Islet of Langerhans (tissue), 1 donor: ENCODE measurements at regions not wholly inside any gene's neighbourhood (a gene's known extent, or its start where the extent isn't known, plus 50 kb on each side); places are given as distances from the start of the nearest gene placed in this dataset.

Experiments
- FAIRE-seq: peaks from one replicate; lab custom pipeline; 2011; peaks lifted over from hg19 to GRCh38; lab: Jason Lieb, UNC

DNA sequence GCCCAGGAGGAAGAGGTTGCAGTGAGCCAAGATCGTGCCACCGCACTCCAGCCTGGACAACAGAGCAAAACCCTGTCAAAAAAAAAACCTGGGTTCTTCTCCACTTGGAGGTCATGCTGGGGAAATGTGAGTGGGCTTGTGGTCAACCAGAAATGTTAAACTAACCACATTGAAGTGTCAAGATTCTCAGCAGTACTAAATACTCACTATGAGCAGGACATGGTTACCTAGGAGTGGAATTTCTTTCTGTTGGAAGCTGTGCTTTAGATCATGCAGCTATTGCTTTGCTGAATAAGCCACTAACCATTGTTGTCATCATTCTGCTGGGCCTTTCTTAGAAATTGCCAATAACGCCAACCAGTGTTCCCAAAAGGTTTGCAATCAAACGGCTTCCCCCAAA is 253.3 kb upstream of the TSHZ3 start:
- no peak for FAIRE-seq

DNA sequence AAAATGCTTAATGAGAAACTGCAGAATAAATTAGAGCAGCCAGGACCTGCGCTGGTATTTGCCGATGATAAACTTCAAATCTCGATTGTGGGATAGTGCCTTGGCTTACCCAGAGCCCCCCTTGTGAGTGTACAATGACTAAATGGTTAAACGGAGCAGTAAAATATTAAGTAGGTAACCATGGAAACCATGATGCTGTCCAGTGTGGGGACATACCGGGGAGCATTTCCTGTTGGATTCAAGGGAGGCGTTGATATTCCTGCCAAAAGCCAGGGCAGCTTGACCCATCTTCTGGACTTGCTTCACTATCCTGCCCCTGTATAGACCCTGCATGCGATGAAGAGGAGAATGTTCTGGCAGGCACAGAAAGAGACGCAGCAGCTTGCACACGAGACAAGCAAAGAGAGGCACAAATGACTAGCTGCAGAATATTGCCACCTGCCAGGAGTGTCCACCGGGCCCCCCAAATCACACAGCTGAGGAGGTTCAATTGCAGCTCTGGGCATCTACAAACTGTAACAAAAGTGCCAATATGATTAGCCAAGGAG is 255.3 kb upstream of the TSHZ3 start:
- no peak for FAIRE-seq

DNA sequence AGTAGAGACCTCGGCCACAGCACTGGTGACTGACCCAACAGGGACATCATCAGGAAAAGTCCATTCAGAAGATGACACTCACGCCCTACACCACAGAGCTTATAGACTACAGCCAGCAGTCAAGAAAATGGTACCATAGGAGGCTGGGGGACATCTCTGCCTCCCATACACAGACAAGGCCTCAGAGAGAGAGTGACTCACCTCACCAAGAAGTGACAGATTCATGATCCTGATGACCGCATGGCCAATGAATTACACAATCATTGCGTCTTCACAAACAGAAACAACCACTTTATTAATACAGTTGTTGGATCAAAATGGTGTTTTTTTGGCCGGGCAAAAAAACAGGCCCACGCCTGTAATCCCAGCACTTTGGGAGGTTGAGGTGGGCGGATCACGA is 260.8 kb upstream of the TSHZ3 start:
- FAIRE-seq = no peak

DNA sequence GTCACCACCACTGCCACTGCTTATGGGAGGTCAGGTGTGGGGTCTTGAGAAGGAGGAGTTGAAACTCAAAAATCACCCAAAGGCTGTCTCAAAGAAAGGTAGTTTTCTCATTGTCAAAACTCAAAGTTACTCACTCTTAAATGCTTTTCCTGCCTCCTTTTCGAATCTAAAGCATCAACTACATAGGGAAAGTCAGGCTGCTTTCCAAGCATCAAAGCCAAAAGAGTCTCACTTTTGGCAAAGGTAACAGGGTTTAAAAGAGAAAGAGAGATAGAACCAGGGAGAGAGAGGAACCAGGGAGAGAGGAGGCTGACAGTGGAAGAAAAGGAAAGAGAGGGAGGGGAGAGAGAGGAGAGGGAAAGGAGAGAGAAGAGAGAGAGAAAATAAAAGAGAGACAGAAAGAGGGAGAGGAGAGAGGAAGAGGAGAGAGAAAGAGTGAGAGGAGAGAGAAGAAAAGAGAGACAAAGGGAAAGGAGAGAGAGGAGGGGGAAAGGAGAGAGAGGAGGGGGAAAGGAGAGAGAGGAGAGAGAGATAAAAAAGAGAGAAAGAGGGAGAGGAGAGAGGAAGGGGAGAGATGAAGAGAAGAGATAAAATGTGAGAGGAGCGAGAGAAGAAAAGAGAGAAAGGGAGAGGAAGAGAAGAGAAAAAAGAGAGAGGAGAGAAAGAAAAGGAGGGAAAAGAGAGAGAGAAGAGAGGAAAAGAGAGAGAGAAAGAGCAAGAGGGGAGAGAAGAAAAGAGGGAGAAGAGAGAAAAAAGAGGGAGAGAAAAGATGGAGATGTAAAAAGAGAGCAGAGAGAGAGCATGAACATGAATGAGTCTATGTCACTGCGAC is 262.0 kb upstream of the TSHZ3 start:
- FAIRE-seq = no peak

DNA sequence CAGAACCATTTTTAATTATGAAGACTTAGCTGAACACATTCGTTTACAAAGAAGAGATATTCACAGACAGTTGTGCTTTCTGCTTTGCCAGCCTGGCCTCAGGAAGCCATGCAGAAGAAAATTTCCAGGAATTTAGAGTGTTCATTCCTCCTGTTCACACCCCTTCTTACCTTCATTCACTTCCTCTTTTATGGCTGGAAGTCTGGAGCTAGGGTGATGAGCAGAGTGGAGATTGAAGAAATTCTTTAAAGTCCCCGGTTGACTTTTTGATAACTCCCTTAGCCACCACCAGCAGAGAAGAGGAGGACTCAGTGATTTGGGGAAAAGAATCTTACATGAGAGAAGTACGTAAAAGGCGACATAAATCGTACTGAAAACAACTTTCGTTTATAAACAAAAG is 263.6 kb upstream of the TSHZ3 start:
- no peak for FAIRE-seq

DNA sequence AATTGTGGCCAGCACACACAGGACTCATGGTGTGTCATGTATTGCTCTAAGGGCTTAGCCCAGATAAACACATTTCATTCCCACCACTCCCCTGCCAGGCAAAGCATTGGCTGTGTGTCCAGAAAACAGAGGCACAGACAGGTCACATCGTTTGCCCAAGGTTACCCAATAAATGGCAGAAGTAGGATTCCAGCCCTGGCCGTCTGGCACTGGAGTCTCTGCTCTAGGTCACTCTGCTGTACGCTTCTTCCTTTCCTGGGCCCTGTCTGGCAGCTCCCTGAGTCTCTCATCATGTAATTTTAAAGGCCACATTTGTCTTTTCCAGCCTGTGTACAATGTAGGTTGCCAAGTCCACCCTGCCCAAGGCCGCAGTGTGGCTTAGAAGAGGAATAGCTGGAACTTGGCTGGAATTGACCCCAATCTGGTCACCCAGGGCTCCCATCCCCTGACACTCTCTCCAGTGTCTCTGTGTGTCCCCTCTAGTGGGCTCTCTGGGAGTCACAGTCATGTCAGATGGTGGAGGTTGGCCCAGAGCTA is 264.5 kb upstream of the TSHZ3 start:
- no peak for FAIRE-seq

DNA sequence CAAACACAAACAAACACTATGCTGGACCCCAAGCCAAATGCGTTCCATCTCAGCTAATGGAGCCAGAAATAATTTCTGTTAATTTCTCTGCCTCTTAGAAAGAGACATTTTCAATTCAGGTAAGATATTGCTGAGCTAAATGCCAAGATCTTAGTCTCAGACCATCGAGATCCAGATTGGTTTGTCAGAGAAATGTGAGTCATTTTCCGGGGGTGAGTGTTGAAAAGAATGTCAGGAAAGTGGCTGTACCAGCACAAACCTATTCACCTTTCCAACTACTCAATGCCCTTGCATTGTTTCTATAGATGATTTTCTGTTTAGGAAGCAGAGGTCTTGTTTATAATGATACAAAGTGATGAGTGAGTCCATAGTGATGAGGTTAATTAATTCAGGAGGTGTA is 266.8 kb upstream of the TSHZ3 start:
- no peak for FAIRE-seq

DNA sequence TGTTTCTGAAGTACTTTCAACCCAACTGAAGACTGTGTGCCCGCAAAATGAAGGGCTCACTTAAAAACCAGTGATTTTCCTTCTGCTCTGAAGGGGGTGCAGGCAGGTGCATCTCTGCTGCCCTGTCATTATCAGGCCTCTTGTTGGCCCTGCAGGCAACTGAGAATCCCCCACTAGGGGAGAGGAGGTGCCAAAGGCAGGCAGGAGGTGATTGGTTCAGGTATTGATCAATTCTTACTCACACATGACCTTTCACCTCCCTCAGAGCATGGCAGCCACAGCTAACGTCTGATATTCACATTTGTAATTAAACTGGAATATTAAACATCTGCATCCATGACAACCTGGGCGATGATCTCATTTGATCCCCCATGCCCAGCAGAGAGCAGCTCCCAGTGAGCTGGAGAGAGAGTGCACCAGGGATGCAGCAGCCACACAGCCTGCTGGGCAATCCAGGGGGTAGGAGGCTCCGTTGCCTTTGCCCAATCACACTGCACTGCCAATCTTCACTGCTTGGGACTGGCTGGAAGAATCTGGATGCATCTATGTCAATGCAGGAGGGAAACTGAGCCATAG is 267.9 kb upstream of the TSHZ3 start:
- FAIRE-seq = no peak

DNA sequence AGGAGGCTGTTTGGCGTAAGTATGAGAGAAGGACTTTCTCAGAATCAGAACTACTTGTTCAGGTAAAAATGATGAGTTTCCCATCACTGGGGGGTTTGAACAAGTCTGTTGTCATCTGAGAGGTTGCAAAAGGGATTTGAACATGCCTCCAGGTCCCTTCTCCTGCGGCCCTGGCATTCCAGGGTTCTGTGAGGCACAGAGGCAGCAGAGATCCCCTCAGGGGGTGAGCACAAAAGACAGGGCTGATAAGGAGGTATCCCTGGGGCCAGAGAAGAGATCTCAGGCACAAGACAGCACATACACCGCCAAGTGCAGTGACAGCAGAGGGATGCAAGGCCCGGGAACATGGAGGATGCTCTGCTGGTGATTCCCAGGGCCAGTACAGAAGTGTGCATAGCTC is 275.8 kb upstream of the TSHZ3 start:
- FAIRE-seq = no peak

DNA sequence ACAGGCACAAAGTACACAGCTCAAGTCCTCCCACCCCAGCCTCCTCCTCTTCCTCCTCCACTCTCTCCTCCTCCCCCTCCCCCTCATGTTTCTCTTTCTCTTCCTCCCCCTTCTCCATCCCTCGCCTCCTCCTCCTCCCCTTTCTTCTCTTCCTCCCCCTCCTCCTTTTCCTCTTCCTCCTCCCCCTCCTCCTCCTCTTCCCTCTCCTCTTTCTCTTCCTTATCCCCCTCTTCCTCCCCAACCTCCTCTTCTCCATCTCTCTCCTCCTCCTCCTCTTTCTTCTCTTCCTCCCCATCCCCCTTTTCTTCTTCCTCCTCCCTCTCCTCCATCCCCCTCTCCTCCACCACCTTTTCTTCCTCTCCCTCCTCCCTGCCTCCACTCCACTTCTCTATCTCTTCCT is 276.3 kb upstream of the TSHZ3 start:
- no peak for FAIRE-seq

DNA sequence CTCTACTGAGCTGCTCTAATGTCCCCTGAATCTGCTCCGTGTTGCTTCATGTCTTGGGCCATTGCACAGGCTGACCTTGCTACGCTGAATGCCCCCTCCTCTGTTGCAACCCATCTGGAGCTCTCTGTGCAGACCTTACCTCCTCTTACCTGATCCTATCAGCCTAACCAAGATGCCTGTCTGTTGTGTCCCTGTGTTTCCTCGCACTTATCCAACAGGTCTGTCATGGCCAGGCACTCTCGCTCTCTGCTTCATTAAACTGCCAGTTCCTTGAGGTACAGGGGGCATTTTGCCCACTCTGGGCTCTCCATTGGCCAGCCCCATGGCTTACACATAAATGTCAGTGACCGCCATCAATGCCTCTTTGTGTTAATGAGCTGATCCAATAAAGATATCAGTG is 277.7 kb upstream of the TSHZ3 start:
- no peak for FAIRE-seq

DNA sequence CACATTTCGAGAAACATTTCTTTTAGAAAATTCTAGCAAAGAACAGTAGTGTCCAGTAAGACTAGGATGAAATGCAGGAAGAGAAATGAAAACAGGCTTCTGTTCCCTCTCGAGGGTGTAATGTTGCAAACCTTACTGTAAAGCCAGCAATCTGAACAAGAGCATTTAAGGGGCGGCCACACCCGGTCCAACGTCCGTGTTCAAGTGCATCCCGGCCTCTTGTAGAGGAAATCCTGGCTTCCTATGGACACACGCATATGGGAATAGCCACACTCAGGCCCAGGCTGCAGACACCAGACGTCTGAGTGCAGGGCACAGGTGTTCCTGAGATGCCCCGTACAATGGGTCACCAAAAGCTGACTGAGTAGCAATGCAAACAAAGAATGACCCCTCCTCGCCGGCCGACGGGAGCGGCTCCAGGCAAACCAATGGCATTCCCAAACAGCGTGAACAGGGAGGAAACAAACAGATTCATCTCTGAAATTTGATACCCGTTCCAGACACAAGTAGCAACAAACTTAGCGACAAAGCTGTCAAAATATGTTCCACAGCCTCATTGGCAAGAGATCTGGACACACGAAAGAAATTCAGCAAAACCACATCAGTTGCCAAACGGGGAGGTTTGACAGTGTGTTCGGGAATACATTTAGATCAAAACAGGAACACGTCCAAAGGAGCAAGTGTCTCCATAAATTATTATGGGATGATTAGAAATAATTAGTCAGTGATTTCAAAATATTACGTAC is 278.6 kb upstream of the TSHZ3 start:
- no peak for FAIRE-seq

DNA sequence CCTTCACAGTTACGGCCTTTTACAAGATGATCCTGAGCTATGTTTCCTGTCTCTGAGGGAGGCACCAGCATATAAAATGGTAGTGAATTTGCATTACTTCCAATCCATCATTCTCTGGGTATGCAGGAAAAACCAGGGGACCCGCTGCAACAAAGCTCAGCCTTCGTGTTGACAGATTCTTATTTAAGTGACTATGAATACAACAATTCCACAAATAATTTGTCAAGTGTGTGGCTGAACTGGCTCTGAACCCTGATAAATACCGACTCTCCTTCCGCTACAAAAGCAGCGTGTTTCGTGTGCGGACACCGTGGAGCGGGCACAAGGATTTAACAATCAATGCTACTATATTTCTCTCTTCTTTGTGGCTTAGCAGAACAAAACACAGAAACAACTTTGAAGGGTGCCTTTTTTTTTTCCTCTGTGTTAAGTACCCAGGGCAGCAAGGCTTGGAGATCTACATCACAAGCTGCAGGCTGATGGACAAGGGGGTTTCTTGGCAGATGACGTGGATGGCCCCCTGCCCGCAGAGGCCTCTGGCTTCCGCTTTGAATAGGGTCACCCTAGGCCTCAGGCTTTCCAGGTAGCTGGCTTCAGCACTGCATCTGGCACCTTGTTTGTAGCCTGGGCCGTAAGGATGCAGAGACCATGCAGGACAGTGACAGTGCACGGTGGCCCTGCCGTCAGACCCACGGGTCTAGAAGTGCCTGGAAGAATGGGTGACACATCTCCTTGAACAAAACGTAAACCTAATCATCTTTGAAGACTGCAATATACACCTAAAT is 280.5 kb upstream of the TSHZ3 start:
- FAIRE-seq = no peak

DNA sequence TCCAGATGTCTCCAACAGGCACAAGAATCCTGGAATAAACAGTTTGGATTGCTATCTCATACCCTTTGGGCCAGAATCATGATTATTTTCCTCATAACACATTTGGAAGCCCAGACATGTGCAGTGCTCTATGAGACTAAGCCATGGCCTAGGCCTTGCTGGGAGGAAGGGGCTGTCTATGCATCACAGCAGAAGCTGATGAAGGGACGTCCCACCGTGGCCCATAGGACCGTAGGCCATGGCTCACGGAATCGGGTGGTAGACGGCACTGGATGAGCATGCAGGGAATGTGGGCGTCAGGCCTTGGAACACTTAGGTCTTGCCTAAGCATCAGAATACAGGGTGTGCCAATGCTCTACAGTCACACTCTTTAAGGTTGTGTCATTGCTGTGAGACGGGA is 283.8 kb upstream of the TSHZ3 start:
- no peak for FAIRE-seq

DNA sequence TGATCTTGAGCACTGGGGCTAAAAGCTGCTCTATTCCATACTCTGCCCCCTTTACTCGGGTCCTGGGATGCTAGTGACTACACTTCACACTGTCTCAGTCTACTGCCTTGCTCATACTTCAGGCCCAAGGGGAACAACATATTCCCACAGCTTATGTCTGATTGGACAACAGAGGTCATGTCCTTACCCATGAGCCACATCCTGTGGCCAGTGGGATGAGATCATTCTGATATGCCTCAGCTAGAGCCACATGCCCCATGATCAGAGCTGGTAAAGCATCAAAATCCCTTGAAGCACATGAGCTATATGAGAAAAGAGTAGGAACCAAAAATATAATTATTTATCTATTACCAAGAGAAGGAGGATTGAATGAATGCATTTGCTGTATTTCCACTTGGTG is 290.1 kb upstream of the TSHZ3 start:
- FAIRE-seq = no peak

DNA sequence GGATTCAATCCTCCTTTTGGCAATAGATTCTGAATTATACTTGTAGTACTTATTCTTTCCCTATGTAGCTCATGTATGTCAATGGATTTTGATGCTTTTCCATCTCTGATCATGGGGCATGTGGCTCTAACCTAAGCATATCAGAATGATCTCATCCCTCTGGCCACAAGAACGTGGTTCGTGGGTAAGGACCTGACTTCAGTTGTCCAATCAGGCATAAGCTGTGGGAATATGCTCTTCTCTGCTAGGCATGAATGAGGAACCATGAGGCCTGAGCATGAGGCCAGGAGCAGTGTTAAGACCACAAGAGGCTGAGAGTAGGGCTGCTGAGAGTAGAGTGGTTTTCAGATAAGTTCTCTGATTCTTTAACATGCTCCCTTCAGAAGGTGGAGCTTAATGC is 292.4 kb upstream of the TSHZ3 start:
- no peak for FAIRE-seq

DNA sequence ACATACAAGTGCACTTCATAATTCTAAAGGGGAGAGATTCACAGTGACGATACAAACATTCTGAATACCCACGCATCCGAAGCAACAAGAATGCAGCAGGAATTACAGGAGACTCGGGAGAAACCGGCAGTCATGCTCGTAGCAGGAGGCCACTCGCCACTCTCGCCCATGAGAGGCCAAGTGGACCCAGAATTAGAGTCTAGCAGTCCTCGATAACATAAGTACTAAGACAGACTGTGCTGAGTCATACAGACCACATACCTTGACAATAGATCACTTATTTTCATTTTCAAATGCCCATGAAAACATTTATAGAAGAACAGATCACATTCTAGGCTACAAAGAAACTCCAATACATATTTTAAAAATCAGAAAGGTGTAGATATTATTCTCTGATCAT is 299.1 kb upstream of the TSHZ3 start:
- FAIRE-seq = no peak

DNA sequence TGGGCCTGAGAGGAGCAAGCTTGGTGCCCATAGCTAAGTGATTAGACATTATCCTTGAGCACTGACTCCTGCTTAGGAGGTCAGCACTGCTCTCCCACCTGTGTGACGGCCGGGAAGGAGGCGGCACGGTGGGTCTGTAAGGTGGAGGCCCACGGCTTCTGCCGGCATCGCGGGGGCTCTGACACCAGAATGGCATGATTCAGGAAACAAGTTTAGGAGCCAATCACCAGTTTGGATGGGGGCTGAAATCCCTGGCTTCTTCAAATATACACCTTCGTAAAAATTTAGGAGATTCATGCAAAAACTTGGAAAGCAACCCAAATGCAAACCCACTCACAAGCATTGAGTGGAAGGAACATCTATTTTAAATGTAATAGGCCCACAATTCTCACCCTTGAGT is 307.3 kb upstream of the TSHZ3 start:
- no peak for FAIRE-seq

DNA sequence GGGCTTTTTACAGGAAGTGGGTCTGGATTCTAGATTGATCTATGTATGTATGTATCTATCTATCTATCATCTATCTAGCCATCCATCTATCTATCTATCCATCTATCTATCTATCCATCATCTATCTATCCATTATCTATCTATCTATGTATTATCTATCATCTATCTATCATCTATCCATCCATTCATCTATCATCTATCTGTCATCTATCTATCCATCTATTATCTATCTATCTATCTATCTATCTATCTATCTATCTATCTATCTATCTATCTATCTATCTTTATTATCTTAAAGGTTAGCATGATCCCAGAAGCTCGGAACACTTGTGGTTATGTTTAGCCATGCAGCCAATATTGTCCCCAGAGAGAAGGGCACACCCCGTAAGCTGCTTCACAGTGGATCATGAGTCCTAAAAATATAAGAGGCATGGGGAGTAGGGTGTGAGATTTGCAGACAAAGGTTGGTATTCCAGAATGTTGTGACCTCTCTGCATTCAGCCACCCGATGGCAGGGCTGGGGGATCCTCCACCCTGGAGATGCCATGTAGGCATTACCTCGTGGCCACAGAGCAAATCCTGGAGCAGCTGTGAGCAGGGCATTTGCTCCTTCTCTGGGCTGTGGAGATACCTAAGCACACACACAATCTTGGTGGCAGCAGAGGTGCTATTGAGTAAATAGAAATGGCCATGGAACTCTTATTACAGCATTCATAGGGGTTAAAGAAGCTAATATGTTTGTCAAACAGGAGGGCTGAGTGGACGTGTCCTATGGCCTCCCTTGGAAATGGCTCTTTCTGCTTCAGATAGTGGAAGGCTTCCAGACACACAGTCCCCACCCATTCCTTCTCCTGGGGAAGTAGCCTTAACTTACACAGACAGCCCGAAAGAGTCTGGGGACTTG is 310.0 kb upstream of the TSHZ3 start:
- FAIRE-seq = no peak

DNA sequence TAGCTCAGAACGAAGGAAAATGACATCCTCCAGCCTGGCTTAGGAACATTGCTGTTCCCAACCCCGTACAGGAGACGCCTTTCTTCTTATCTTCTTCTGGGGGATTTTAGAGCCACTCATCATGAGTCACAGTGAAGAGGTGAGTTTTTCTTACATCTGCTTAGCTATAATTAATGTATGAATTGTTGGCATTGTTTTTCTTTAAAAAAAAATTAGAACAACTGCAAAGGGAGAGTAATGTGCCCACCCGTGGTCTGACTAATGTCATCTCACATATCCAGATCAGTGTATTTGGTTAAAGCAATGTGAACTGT is 310.6 kb upstream of the TSHZ3 start:
- FAIRE-seq = no peak

DNA sequence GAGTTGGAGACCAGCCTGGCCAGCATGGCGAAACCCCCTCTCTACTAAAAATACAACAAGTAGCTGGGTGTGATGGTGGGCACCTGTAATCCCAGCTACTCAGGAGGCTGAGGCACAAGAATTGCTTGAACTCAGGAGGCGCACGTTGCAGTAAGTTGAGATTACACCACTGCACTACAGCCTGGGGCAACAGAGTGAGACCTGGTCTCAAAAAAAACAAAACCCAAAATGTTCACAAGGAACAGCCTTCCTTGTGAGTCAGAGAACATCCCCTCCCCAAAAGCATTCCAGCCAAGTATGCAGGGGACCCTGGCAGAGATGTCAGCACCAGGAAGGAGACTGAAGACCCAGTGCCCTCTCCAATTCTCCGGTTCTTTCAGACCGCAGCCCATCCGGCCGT is 314.9 kb upstream of the TSHZ3 start:
- no peak for FAIRE-seq
